Effector memory CD8-positive, alpha-beta T cell (primary cell): ENCODE measurements at regions not wholly inside any gene's neighbourhood (a gene's known extent, or its start where the extent isn't known, plus 50 kb on each side); places are given as distances from the start of the nearest gene placed in this dataset.
A peak's percentile ranks its signal among the peaks of the same experiment; 100 is the strongest.

Source experiments
- ATAC-seq: fragments of 150-1000 bp; cut with Tn5 transposase; replicated peaks from 2 replicates; pipeline ENCODE4 v1.10.0; 2021; ENCODE audit warnings: mild to moderate bottlenecking, moderate library complexity
- DNase-seq, 3 experiments: peaks; one replicate each; pipeline ENCODE4 v3.0.0; 2021
- H3K27ac Mint-ChIP-seq, 2 donors: one replicate each; pipeline ENCODE4 v1.8.0; 2022; ENCODE audit warnings: mild to moderate bottlenecking in 2 of 2, mixed read lengths in 2 of 2, moderate library complexity in 2 of 2
- H3K27me3 Mint-ChIP-seq, 2 donors: one replicate each; pipeline ENCODE4 v1.8.0; 2022; ENCODE audit warnings: mixed read lengths in 2 of 2
- H3K36me3 Mint-ChIP-seq: one replicate; pipeline ENCODE4 v1.8.0; 2022; ENCODE audit warnings: mild to moderate bottlenecking, moderate library complexity, mixed read lengths; ENCODE audit not compliant: insufficient read depth
- H3K4me1 Mint-ChIP-seq, 2 donors: one replicate each; pipeline ENCODE4 v1.8.0; 2022; ENCODE audit warnings: low read depth in 2 of 2, mixed read lengths in 2 of 2
- H3K4me3 Mint-ChIP-seq, 2 donors: one replicate each; pipeline ENCODE4 v1.8.0; 2022; ENCODE audit warnings: mild to moderate bottlenecking in 2 of 2, mixed read lengths in 2 of 2, moderate library complexity in 2 of 2
- H3K9me3 Mint-ChIP-seq, 2 donors: one replicate each; pipeline ENCODE4 v1.8.0; 2022; ENCODE audit warnings: mixed read lengths in 2 of 2

DNA sequence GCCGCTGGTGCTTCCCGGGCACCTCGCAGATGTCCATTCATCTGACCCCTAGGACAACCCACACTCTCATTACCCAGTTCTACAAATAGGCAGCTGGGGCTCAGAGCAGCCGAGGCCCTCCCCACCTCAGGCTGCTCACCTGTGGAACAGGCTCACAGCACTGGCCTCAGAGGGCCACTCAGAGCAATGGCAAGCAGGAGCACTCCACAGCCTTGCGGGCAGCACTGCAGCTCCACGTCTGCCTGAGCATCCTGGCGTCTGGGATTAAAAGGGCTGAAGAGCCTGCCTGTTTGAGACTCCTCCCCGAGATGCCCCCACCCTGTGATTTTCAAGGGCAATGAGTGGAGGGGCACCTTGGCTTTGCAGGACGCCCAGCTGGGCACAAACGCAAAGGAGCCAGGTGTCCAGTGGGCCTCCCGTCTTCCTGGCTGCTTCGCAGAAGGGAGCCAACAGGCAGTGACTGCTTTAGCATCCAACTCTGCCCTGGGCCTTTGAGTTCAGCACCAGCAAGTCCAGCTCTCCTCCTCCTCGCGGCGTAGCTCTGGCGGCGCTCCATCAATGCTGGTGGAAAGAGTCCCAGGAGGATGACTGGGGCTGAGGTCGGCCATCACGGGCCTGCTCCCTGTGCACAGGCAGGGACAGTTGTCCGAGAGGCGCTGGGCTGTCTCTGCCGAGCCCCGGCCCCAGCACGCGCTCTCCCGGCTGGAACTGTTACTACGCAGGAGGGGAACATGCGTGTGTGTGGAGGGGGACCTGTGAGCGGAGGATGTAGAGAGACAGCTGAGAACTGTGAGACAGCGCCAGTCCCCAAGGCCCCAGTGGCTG is 297.2 kb downstream of the NDUFA10 start:
- Mint-ChIP-seq H3K9me3 (peaks cover 0 to 2% of the 10 kb centered on the region in 2 donors), H3K4me3 (no peak overlapping the region), H3K36me3 (no peaks in the 10 kb centered on the region), H3K27me3 (peaks cover 15 to 27% of the 10 kb centered on the region in 2 donors), H3K27ac (peak overlapping the region in 1 of 2 donors; percentile 68), H3K4me1 (peaks cover 3 to 14% of the 10 kb centered on the region in 2 donors)
- DNase-seq (no peak), ATAC-seq (no peak)

DNA sequence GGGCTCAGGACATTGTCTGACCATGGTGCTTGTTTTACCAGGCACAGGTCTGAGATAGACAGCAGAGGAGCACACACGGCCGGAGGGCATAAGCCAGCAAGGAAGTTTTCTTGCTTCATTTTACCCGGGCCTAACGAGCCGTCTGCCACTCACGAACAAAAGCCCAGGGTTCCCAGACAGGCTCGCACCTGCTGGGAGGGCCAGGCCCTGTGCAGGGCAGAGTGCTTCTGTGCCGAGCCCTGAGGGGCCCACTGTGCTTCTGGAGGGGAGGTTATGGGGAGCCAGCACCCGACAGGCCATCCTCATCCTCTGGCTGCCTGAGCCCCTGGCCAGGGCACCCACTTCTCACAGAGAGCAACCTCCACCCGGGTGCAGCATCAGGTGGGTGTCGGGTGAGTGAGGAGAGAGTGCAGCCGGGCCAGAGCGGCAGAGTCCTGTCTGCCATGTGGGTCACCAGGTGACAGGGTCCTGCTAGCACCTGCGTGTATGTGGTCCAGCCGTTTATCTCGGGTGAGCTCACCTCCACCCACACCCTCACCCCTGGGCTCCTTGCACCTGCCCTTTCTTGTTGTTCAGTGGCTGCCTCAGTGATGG is 297.9 kb downstream of the NDUFA10 start:
- peaks cover 9 to 20% of the 10 kb centered on the region in 2 donors for H3K27me3 Mint-ChIP-seq
- H3K36me3 Mint-ChIP-seq, result no peaks in the 10 kb centered on the region
- H3K4me3 Mint-ChIP-seq, result no peak overlapping the region
- peaks cover 3 to 12% of the 10 kb centered on the region in 2 donors for H3K4me1 Mint-ChIP-seq
- no peak for ATAC-seq
- H3K27ac Mint-ChIP-seq, result peak overlapping the region in 1 of 2 donors; percentile 68
- H3K9me3 Mint-ChIP-seq, result peaks cover 0 to 2% of the 10 kb centered on the region in 2 donors
- no peak for DNase-seq

DNA sequence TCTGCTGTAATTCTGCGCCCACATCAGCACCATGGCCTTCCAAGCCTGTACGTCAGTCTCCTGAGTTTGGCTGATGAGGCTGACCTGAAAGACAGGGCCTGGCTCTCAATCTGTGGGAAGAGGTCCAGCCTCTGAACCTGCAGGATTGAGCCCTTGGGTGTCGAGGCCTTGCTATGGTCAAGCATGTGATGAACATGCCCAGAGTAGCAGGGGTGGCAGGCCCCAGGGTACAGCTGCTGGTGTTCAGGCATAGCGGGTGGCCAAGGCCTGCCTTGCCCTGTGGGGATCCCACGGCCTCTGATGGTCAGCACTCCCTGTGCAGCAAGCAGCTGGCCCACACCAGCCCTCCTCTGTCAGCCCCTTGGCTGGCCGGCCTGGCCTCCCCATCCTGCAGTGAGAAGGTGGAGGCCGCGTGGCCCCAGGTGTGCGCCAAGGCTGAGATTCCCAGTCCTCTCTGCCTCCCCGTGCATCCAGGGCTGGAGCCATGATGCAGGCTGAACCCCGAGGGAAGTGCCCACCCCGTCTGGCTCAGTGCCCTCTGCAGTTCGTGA is 298.4 kb downstream of the NDUFA10 start:
- no peak overlapping the region for H3K4me3 Mint-ChIP-seq
- peaks cover 0 to 2% of the 10 kb centered on the region in 2 donors for H3K9me3 Mint-ChIP-seq
- ATAC-seq (no peak), DNase-seq (no peak)
- no peaks in the 10 kb centered on the region for H3K36me3 Mint-ChIP-seq
- peaks cover 3 to 11% of the 10 kb centered on the region in 2 donors for H3K4me1 Mint-ChIP-seq
- H3K27ac Mint-ChIP-seq, result no peak overlapping the region
- peaks cover 7 to 14% of the 10 kb centered on the region in 2 donors for H3K27me3 Mint-ChIP-seq

DNA sequence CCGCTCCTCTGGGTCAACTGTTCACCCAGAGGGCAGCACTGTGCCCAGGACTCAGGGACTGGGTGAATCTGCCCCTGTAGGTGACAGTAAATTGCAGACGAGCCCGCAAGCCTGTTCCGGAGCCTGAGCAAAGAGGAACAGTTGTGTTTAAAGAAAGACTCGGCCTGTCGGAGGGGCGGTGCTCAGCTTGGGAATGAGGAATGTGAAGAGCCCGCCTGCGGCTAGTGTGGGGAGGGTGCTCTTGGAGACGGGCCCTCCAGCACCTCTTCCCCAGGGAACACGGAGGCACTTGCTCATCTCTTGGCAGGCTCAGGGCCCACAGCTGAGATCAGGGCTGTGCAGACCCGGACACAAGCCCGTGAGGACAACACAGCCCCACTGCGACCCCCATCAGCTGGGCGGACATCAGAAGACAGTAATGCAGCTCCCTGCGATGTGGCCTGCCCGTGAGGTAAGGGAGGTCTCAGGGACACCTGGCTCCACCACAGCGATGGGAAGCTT is 299.0 kb downstream of the NDUFA10 start:
- Mint-ChIP-seq H3K4me1 (peaks cover 3 to 9% of the 10 kb centered on the region in 2 donors), H3K4me3 (no peak overlapping the region), H3K9me3 (peaks cover 0 to 2% of the 10 kb centered on the region in 2 donors), H3K27me3 (peaks cover 2 to 8% of the 10 kb centered on the region in 2 donors), H3K36me3 (no peaks in the 10 kb centered on the region), H3K27ac (no peak overlapping the region)
- ATAC-seq, result no peak
- no peak for DNase-seq

DNA sequence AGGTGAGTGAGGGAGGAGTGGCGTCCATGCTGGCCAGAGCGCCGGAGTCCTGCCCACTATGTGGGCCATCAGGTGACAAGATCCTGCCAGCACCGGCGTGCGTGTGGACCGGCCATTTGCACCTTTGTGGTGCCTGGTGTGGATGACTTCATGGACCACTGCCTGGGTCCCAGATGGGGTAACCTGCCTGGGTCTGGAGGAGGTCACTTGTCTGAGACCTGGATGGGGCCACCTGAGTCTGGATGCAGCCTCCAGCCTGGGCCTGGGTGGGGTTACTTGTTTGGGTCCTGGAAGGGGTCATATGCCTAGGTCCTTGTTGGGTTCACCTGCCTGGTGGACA is 299.6 kb downstream of the NDUFA10 start:
- peaks cover 0 to 2% of the 10 kb centered on the region in 2 donors for H3K9me3 Mint-ChIP-seq
- H3K27me3 Mint-ChIP-seq, result peaks cover 0 to 2% of the 10 kb centered on the region in 2 donors
- DNase-seq (no peak), ATAC-seq (no peak)
- H3K4me3 Mint-ChIP-seq, result no peak overlapping the region
- peaks cover under 1 to 3% of the 10 kb centered on the region in 2 donors for H3K4me1 Mint-ChIP-seq
- no peak overlapping the region for H3K27ac Mint-ChIP-seq
- H3K36me3 Mint-ChIP-seq, result no peaks in the 10 kb centered on the region

DNA sequence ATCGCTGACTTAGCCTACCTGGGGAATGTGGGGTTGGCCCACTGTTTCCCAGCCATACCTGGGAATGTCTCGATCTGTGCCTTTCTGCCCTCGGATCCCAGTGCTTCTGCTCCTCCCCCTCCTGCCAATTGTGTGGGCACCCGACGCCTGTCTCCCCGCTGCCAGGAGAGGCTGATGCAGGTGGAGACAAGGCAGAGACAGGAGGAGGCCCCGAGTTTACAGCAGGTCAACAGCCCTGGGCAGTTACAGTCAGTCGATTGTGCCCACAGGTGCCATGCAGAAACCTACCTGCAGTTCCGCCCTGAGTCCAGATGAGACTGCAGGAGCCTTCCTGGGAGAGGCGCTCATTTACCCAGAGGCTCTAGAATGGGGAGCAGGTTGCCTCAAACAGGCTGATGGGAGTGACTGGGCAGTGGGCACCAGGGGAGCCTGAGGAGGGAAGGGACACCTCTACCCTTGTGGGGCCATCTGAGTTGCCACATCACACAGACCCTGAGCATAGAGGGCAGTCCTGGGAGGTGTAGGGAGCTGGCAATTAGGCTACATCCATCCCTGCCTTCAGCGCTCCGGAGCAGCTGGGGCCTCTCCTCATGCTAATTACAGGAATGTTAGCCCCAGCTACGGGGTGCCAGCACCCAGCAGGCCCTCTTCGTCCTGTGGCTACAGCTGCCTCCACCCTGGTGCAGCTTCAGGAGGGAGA is 300.1 kb downstream of the NDUFA10 start:
- ATAC-seq (no peak), DNase-seq (no peak)
- Mint-ChIP-seq H3K36me3 (no peaks in the 10 kb centered on the region), H3K27ac (no peak overlapping the region), H3K4me1 (peaks cover 0 to 1% of the 10 kb centered on the region in 2 donors), H3K27me3 (no peaks in the 10 kb centered on the region), H3K9me3 (peaks cover 0 to 2% of the 10 kb centered on the region in 2 donors), H3K4me3 (no peak overlapping the region)

DNA sequence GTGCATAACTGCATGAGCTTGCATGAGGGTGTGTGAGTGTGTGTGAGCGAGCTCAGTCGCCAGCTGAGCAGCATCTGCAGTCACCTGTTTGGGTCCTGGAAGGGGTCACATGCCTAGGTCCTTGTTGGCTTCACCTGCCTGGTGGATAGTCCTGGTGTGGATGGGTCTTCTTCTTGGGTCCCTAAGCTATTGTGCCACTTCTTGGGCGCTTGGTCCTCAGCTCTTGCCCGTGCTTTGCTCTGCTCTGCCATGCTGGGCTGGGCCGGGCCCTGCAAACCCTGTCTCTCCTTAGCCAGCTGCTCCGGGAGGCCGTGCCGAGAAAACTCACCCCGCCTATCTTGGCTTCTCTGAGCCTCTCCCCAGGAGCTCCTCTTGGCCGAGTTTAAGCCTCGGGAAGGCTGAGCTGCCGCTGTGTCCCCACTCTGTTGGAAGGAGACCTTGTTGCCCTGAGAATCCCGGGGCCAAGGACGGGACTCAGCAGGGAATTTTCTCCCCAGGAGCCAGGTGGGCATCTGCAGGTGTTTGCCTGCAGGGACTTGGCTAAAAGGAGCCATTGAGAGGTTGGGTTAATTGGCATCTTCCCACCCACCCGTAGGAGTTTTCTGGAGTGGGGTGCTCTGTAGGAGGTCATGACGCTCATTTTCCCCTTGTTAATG is 300.8 kb downstream of the NDUFA10 start:
- Mint-ChIP-seq H3K27me3 (no peaks in the 10 kb centered on the region), H3K36me3 (no peaks in the 10 kb centered on the region), H3K4me3 (no peak overlapping the region), H3K27ac (no peak overlapping the region), H3K9me3 (peaks cover 0 to 2% of the 10 kb centered on the region in 2 donors), H3K4me1 (peaks cover 0 to 1% of the 10 kb centered on the region in 2 donors)
- ATAC-seq, result no peak
- no peak for DNase-seq

DNA sequence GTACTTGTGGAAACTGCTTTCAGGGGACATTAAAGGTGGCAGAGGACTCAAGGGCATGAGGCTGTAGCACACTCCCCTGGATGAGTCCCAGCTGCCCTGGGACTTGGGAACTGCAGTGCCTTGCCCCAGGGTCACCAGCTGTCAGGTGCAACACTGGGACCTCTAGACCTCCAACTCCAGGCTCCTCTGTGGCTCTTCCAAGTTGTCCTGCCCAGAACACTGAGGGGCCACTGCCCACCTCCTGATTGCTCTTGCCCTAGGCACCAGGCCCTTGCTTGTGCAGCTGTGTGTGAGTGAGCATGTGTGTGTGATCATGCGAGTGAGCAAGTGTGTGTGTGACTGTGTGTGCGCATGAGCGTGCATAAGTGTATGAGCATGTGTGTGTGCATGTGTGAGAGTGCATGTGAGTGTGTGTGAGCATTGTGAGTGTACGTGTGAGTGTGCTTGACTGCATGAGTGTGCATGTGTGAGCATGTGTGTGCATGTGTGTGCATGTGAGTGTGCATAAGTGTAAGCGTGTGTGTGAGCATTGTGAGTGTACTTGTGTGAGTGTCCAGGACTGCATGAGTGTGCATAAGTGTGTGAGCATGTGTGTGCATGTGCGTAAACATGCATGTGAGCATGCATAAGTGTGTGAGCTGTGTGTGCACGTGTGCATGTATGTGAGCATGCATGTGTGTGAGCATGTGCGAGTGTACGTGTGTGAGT is 301.5 kb downstream of the NDUFA10 start:
- H3K9me3 Mint-ChIP-seq, result peaks cover 0 to 2% of the 10 kb centered on the region in 2 donors
- H3K4me3 Mint-ChIP-seq, result no peak overlapping the region
- no peaks in the 10 kb centered on the region for H3K36me3 Mint-ChIP-seq
- peaks cover 0 to 1% of the 10 kb centered on the region in 2 donors for H3K4me1 Mint-ChIP-seq
- H3K27ac Mint-ChIP-seq, result no peak overlapping the region
- ATAC-seq, result no peak
- no peak for DNase-seq
- no peaks in the 10 kb centered on the region for H3K27me3 Mint-ChIP-seq

DNA sequence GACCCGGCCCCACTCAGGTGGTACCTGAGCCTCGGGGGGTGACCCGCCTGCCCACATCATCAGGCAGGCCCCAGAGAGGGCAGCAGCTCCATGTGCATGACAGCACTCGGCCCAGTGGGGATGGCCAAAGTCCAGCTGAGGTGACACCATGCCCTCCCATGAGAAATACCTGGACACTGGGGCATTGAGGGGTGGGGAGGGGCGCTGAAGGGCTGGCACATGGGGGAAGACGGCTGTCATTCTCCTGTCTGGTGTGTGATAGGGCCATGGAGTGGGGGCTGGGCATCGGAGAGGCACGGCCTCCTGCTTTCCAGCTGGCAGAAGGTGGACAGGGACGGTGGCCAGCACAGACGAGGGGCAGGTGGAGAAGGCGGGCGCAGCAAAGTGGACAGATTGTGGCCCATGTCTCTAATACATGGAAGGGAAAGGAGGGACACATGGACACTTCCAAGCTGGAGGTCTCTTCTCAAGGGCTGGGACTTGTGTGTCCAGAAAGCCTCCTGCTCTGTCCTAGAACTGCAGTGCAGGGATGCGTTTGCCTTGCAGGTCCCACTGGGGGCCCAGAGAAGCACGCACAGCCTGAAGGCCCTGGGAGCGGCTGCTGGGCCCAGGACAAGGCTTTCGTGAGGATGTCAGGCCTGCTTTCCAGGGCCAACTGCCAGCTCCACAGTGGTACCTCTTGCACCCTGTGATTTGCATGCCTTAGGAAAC is 302.2 kb downstream of the NDUFA10 start:
- H3K36me3 Mint-ChIP-seq, result no peaks in the 10 kb centered on the region
- no peak for DNase-seq
- no peak overlapping the region for H3K4me3 Mint-ChIP-seq
- no peak for ATAC-seq
- peaks cover 0 to 2% of the 10 kb centered on the region in 2 donors for H3K9me3 Mint-ChIP-seq
- H3K4me1 Mint-ChIP-seq, result peaks cover 0 to 1% of the 10 kb centered on the region in 2 donors
- no peaks in the 10 kb centered on the region for H3K27me3 Mint-ChIP-seq
- no peak overlapping the region for H3K27ac Mint-ChIP-seq

DNA sequence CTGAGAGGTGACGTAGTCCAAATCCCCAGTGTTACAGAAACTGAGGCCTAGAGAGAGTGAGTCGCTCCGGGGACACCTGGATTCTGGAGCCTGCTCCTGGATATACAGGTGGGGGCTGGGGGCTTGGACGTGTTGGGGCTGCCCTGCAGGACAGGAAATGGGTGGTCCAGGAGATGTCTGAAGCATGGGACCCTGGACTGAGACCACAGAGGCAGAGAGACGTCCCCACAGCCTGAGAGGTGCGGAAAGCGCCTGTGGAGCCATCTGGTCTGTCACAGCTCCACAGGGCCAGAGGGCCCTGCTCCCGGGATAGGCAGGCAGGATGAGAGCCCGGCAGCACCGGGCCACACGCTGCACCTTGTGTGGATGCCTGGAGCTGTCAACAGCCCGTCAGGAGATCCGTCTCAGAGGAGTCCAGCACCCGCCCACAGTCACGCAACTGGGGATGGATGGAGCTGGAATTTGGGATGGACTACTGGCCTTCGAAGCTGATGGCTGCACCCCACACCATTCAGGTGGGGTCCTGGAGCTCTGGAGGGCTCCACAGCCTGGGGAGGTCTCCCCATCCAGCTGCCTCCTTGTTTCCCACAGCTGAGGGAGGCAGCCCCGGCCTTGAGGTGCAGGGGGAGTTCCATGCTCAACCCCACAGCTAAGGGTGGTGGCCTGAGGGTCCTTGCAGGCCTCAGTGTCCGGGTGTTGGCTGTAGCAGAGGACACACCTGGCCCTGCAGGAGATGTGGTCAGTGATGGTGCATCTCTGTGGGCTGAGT is 303.0 kb downstream of the NDUFA10 start:
- Mint-ChIP-seq H3K9me3 (peaks cover 0 to 2% of the 10 kb centered on the region in 2 donors), H3K36me3 (no peaks in the 10 kb centered on the region), H3K4me1 (peaks cover 0 to 1% of the 10 kb centered on the region in 2 donors), H3K4me3 (no peak overlapping the region), H3K27me3 (no peaks in the 10 kb centered on the region), H3K27ac (no peak overlapping the region)
- no peak for ATAC-seq
- DNase-seq, result no peak

DNA sequence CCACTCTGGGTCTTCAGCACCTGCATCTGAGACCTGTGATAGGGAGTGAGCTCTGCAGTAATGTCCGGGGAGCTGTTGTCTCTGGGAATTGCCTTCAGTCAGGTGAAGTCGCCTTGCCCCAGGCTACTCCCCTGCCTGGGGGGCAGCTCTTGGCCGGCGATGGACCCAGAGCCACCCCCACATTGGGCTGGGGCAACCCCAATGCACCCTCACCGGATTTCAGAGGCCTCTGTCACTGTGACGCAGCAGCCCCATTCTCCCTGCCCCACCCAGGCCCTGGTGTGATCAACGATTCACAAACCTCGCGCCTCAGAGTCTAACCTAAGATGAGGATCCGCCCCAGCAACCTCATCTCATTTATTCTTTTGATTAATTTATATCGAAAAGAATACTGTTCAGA is 303.6 kb downstream of the NDUFA10 start:
- Mint-ChIP-seq H3K27ac (no peak overlapping the region), H3K36me3 (no peaks in the 10 kb centered on the region)

More for the DNA sequence above, 303.6 kb downstream of the NDUFA10 start:
- Mint-ChIP-seq H3K4me3 (no peak overlapping the region), H3K4me1 (peaks cover 0 to 1% of the 10 kb centered on the region in 2 donors), H3K27me3 (no peaks in the 10 kb centered on the region), H3K9me3 (peaks cover 0 to 2% of the 10 kb centered on the region in 2 donors)
- DNase-seq, result no peak
- no peak for ATAC-seq
